HG03064 (cell line): ENCODE measurements at regions not wholly inside any gene's neighbourhood (a gene's known extent, or its start where the extent isn't known, plus 50 kb on each side); places are given as distances from the start of the nearest gene placed in this dataset.
"Not testable (repeated sequence)": the region's sequence is repeated elsewhere in the genome, so short reads cannot be mapped to it uniquely, and the experiment has no call there.

Source experiments
- ATAC-seq: cut with Tn5 transposase; IDR thresholded peaks from one replicate; pipeline ENCODE4 v1.9.1; 2021; ENCODE audit warnings: low read depth; ENCODE audit not compliant: unreplicated experiment

DNA sequence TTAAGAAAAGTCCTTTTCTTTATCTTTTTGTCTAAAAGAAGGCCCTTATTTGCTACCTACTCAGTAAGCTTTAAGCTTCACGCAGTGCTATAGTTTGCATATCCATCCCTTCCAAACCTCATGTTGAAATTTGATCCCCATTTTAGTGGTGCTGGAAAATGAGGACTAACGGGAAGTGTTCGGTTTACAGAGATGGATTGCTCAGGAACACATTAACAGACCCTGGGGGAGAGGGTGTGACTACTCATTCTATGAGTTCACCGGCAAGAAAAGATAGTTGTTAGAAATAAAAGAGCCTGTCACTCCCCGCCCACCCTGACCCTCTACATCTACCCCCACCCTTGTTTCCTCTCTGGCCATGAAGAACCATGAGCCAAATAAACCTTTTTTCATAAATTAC is 546.2 kb downstream of the MEI4 start:
- no peak for ATAC-seq

DNA sequence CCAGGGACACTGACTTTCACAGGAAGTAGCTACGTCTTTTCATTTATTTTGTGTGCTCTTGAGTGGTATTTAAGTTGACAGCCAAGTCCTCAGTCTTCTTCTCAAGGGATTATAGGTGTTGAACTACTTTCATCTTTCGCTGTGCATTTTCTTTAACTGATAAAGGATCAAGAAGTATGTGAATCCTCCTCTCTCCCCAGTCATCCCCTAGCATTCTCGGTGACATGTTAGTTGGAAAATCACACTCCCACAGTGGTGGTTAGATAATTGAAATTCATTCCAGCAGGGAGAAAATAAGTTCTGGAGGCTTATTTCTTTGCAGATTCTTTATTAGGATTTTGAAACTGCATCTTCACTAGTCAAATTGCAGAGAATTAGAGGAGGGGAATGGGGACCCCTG is 569.4 kb downstream of the MEI4 start:
- ATAC-seq = no peak

DNA sequence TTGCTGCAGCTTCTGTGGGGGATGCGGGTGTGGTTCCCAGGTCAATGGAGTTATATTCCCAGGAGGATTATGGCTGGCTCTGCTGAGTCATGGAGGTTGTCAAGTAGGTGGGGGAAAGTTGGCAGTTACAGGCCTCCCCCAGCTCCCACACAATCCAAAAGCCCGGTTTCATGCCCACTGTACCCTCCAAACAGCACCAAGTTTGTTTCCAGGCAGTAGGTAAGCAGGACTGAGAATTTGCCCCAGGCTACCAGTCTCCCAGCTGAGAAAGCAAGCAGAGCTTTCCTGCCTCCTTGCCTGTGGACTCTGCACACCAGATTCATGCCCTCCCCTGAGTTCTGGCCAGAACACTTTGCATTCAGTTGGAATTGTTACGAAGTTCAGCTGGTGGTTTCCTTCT is 578.2 kb downstream of the MEI4 start:
- ATAC-seq = no peak

- no peak for ATAC-seq
Observed at GRCh38 chr6:78243519-78243918, 590.7 kb downstream of the MEI4 start.

DNA sequence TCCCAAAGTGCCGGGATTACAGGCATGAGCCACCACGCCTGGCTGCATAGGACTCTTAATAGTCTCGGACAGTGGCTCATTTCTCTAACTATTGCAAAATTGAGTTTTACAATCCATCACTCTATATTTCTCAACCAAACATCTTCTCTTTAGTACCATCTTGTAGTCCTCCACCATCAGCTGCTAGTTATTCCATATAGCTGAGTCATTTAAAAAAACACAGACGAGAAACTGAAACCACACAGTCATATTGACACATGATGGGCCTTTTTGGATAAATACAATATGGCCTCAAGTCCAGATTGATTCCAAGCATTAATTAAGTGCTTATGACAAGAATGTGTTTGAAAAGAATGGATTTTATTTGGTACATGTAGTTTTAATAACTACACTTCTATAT is 599.1 kb downstream of the MEI4 start:
- no peak for ATAC-seq

DNA sequence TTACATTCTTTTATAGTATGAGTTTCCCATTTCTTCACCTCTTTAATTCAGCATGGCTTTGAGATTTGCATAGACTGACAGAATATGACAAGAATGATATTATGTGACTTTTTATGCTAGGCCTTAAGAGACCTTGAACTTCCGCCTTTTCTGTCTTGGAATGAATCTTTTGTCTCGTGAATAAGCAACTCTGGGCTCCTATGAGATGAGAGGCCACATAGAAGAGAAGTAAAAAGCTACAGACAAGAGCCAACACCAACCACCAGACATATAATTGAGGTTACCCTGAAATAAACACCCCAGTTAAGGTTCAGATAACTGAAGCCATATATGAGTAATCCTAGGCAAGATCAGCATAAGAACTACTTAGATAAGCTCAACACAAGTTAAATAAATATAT is 600.8 kb downstream of the MEI4 start:
- no peak for ATAC-seq

- no peak for ATAC-seq
Observed at GRCh38 chr6:78259935-78260334, 607.1 kb downstream of the MEI4 start.

- not testable (repeated sequence) for ATAC-seq
Observed at GRCh38 chr6:78260427-78260826, 606.9 kb upstream of the IRAK1BP1 start.

DNA sequence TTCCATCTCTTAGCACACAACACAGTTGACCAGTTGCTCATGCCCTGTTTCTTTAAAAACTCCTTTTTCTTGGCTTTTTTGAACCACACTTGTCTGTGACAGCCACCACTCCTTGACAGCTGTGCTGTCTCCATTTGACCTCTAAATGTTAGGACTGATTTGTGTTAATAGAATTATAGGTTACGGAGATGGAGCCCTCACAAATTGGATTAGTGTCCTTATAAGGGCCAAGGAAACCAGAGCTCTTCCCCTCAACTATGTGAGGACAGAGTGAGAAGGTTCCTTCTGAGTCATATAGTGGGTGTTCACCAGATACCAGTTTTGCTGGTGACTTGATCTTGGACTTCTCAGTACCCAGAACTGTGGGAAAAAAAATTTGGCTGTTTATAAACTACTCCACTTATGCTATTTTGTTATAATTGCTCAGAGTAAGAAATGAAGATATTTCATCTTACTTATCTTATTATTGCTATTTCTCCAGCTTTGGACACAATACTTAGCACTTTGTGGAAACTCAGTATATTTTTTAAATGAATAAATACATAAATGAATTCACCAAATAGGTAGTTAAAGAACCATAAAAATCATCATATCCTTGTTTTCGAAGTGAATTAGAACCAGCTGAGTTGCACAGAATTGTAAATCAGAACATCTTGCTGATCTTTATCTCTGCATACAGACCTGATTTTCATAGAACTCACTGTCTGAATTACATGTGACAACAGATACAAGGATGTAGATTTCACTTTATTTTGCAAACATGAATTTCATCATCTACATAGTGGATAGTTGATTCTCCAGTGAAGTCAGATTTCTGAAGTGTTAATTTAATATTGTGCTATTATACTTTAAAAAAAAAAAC is 598.5 kb upstream of the IRAK1BP1 start:
- ATAC-seq = no peak

GRCh38 chr6:78300885-78301284 is 566.5 kb upstream of the IRAK1BP1 start:
- no peak for ATAC-seq

DNA sequence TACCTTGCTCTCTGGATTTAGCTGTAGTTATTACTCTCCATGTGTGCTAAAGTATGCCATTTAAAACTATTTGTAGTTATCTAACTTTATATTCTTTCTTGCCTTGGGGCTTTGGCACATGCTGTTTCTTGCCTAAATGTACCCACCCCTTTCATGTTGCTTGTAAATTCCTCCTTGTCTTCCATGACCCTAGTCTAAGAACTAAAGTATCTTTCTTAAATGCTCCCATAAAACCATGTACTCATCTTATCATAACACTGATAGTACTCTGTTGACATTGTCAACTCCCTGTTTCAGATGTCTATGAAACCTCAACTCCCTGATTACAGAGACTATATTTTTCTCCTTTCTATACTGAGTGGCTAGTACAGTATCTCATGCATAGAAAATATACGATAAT is 564.9 kb upstream of the IRAK1BP1 start:
- ATAC-seq = no peak

- no peak for ATAC-seq
Observed at GRCh38 chr6:78308025-78308424, 559.3 kb upstream of the IRAK1BP1 start.

- no peak for ATAC-seq
Observed at GRCh38 chr6:78322068-78322845, 545.1 kb upstream of the IRAK1BP1 start.

DNA sequence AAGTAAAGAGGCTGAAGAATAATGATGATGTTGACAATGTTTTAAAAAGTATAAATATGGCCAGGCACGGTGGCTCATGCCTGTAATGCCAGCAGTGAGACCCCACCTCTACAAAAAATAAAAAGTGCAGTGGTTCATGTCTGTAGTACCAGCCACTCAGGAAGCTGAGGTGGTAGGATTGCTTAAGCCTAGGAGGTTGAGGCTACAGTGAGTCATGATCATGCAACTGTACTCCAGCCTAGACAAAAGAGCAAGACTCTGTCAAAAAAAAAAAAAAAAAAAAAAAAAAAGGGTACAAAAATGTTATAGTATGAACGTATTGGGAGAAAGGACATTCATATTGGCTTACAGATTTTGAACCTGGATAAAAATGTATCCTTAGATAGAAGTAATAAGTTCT is 543.1 kb upstream of the IRAK1BP1 start:
- no peak for ATAC-seq

DNA sequence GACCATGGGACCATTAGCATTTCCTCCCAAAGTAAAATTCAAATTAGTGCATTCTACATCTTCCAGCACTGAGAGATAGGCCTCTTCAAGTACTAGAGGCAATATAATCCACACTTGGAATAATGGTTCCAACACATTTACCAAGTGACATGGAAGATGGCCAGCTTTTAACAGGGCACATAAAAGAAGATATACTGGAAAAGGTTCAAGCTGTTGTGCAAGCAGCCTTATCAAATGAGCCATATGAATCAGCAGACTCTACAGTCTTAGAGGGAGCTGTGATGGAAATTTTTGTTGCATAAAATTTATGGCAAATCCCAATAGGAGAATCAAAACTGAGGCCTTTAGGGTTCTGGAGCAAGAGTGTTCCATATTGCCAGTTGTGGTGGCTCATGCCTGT is 526.6 kb upstream of the IRAK1BP1 start:
- ATAC-seq = no peak

DNA sequence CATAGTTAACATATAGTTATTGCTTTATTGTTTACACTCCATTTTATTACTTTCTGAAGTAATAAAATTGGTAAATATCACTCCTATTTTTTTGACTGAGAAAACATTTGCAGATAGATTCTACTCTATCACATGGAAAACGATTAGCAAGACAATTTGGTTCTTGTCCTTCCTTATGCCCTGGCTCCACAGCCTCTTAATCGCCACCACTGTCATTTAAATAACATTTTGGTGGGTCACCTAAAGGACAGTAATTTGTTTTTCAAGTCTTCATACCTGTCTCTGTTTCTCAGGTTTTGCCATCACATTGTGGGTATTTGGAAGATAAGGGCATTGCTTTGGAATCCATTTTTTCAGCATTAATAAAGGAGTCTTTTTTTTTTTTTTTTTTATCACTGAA is 521.5 kb upstream of the IRAK1BP1 start:
- no peak for ATAC-seq

GRCh38 chr6:78347191-78347916 is 520.0 kb upstream of the IRAK1BP1 start:
- ATAC-seq = no peak

- no peak for ATAC-seq
Observed at GRCh38 chr6:78353040-78353439, 514.3 kb upstream of the IRAK1BP1 start.

DNA sequence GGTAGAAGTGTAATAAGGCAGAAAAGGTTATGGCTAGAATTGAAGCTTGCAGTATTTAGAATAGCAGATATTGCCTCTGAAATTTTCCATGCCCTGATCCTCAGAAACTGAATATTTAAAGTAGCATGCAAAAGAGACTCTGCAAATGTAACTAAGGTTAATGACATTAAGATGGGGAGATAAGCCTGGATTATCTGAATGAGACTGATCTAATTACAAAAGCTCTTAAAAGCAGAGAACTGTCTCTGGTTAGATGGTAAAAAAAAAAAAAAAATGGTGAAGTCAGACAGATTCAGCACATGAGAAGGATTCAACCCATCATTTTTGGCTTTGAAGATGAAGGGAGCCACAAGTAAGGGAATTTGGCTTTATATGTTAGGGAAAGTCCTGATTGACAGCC is 503.7 kb upstream of the IRAK1BP1 start:
- no peak for ATAC-seq

- ATAC-seq = no peak
Observed at GRCh38 chr6:78365473-78365872, 501.9 kb upstream of the IRAK1BP1 start.

DNA sequence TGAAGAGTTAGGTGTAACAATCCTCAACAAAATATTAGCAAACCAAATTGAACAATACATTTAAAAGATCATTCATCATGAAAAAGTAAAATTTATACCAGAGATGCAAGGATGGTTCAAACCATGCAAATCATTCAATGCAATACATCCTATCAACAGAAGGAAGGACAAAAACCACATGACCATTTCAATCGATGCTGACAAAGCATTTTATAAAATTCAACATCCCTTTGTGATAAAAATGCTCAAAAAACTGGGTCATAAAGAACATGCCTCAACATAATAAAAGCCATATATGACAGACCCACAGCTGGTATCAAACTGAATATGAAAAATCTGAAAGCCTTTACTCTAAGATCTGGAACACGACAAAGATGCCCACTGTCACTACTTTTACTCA is 490.3 kb upstream of the IRAK1BP1 start:
- no peak for ATAC-seq
